HEK293T (cell line): ENCODE measurements at regions not wholly inside any gene's neighbourhood (a gene's known extent, or its start where the extent isn't known, plus 50 kb on each side); places are given as distances from the start of the nearest gene placed in this dataset.

Experiments
- ARNT ChIP-seq: fragments of 450-650 bp; IDR thresholded peaks from 2 replicates; pipeline ENCODE4 v1.6.1; 2017; ENCODE audit warnings: mild to moderate bottlenecking
- CTBP1 ChIP-seq: fragments of 450-650 bp; IDR thresholded peaks from 2 replicates; pipeline ENCODE4 v1.6.1; 2016; ENCODE audit warnings: borderline replicate concordance
- ELF4 ChIP-seq: fragments of 450-650 bp; IDR thresholded peaks from 2 replicates; pipeline ENCODE4 v1.6.1; 2017; ENCODE audit warnings: antibody characterized with exemption
- FOXM1 ChIP-seq: fragments of 450-650 bp; IDR thresholded peaks from 2 replicates; pipeline ENCODE4 v1.6.1; 2017; ENCODE audit warnings: mild to moderate bottlenecking, borderline replicate concordance
- SP1 ChIP-seq: fragments of 450-650 bp; IDR thresholded peaks from 2 replicates; pipeline ENCODE4 v1.6.1; 2017
- TARDBP ChIP-seq: fragments of 450-650 bp; IDR thresholded peaks from 2 replicates; pipeline ENCODE4 v1.6.1; 2016
- ZNF384 ChIP-seq: fragments of 450-650 bp; IDR thresholded peaks from 2 replicates; pipeline ENCODE4 v1.6.1; 2016
- TF ChIP-seq, protein P1 (sequence below): fragments of 450-650 bp; IDR thresholded peaks from 2 replicates; pipeline ENCODE4 v1.6.1; 2016

DNA sequence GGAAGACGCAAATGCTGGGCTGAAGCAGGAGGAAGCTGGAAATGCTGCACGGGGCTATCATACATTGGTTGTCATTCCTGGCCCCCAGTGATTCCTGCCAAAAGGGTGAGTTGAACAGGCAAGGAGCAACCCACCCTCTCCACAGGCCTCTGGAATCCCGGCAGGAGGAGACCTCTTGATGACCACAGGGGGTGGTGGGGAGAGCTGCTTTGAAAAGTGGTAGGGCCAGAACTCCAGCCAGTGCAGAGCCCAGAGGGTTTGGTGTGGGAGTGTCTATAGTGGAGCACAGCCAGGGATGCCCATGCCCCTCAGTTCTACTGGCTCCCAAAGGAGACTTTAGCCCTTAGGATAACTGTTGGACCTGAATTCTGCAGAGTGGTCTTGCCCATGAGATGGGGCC lies 89.2 kb downstream of the SAMD9 start:
- TF ChIP-seq, protein P1, sequence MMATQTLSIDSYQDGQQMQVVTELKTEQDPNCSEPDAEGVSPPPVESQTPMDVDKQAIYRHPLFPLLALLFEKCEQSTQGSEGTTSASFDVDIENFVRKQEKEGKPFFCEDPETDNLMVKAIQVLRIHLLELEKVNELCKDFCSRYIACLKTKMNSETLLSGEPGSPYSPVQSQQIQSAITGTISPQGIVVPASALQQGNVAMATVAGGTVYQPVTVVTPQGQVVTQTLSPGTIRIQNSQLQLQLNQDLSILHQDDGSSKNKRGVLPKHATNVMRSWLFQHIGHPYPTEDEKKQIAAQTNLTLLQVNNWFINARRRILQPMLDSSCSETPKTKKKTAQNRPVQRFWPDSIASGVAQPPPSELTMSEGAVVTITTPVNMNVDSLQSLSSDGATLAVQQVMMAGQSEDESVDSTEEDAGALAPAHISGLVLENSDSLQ: no peak
- TF ChIP-seq TARDBP (no peak), SP1 (no peak), ELF4 (no peak), ARNT (no peak), CTBP1 (no peak), FOXM1 (no peak), ZNF384 (no peak)
